A673 (cell line): ENCODE measurements at regions not wholly inside any gene's neighbourhood (a gene's known extent, or its start where the extent isn't known, plus 50 kb on each side); places are given as distances from the start of the nearest gene placed in this dataset.
A peak's percentile ranks its signal among the peaks of the same experiment; 100 is the strongest.
"Not testable (repeated sequence)": the region's sequence is repeated elsewhere in the genome, so short reads cannot be mapped to it uniquely, and the experiment has no call there.

Source experiments
- BruUV-seq: library from RNA; stranded (reverse); fragments of 400-500 nt; replicated peaks from 2 replicates; lab custom pipeline; 2021; lab: Mats Ljungman, UMichigan
- CTCF ChIA-PET: fragments of 300-600 bp; sonication (Branson Sonifier 250); formaldehyde crosslinking; loops from one replicate; lab custom pipeline; 2022; ENCODE audit warnings: antibody characterized with exemption; lab: Charles Lee
- POLR2A ChIA-PET: fragments of 300-600 bp; sonication (Branson Sonifier 250); formaldehyde crosslinking; loops from one replicate; lab custom pipeline; 2022; ENCODE audit warnings: antibody characterized with exemption; ENCODE audit not compliant: low non-redundant PET; lab: Charles Lee
- DNase-seq: peaks from one replicate; pipeline ENCODE4 v3.0.0-alpha.2; 2015; ENCODE audit warnings: low spot score
- H3K27ac ChIP-seq: fragments of 200-600 bp; sonication (generic); 2 replicates; pipeline ENCODE4 v1.5.1; 2016; ENCODE audit warnings: mixed run types, low read depth, mild to moderate bottlenecking, mixed read lengths, antibody characterized with exemption, low read length; ENCODE audit not compliant: poor library complexity, severe bottlenecking
- H3K27me3 ChIP-seq: fragments of 200-600 bp; sonication (generic); replicated peaks from 2 replicates; pipeline ENCODE4 v1.6.1; 2017; ENCODE audit warnings: mixed run types, low read depth, mild to moderate bottlenecking, mixed read lengths, antibody characterized with exemption, low read length; ENCODE audit not compliant: insufficient read depth, poor library complexity
- H3K36me3 ChIP-seq: fragments of 200-600 bp; sonication (generic); 2 replicates; pipeline ENCODE4 v1.6.1; 2016; ENCODE audit warnings: mixed run types, mild to moderate bottlenecking, mixed read lengths, antibody characterized with exemption, low read length; ENCODE audit not compliant: insufficient read depth, poor library complexity, severe bottlenecking
- H3K4me1 ChIP-seq: fragments of 200-600 bp; sonication (generic); 2 replicates; pipeline ENCODE4 v1.6.1; 2017; ENCODE audit warnings: mixed run types, mild to moderate bottlenecking, mixed read lengths, antibody characterized with exemption, low read length; ENCODE audit not compliant: insufficient read depth, poor library complexity, severe bottlenecking
- H3K4me3 ChIP-seq: fragments of 200-600 bp; sonication (generic); 2 replicates; pipeline ENCODE4 v1.5.1; 2016; ENCODE audit warnings: low read depth, mixed run types, mild to moderate bottlenecking, mixed read lengths, low read length; ENCODE audit not compliant: poor library complexity, severe bottlenecking
- H3K9me3 ChIP-seq: fragments of 200-600 bp; sonication (generic); 2 replicates; pipeline ENCODE4 v1.6.1; 2016; ENCODE audit warnings: mixed run types, low read depth, mild to moderate bottlenecking, mixed read lengths, antibody characterized with exemption, low read length; ENCODE audit not compliant: poor library complexity, severe bottlenecking
- CTCF ChIP-seq: fragments of 300-800, 200-600 bp; sonication (generic); conservative IDR thresholded peaks from 2 replicates; pipeline ENCODE4 v1.5.1; 2017; ENCODE audit warnings: low read depth, mild to moderate bottlenecking, antibody characterized with exemption, low read length, moderate library complexity, mixed read lengths
- EZH2 ChIP-seq: fragments of 200-600 bp; sonication (generic); IDR thresholded peaks from 2 replicates; pipeline ENCODE4 v1.6.1; 2017; ENCODE audit warnings: borderline replicate concordance, low read depth, mild to moderate bottlenecking, mixed read lengths, antibody characterized with exemption, low read length; ENCODE audit not compliant: poor library complexity, severe bottlenecking
- intact Hi-C: fragments of 100-400 bp; cut with micrococcal nuclease; formaldehyde crosslinking; loops from one replicate; pipeline ENCODE4 v1.10.0; 2022; ENCODE audit not compliant: unreplicated experiment

- POLR2A ChIA-PET: no interaction called here
- Histone ChIP-seq H3K27me3 (no peaks in the 10 kb centered on the region), H3K36me3 (no peaks in the 10 kb centered on the region), H3K4me1 (peaks cover 3% of the 10 kb centered on the region), H3K4me3 (no peak overlapping the region), H3K9me3 (no peaks in the 10 kb centered on the region), H3K27ac (no peak overlapping the region)
- no peak for DNase-seq
- CTCF ChIA-PET: no interaction called here
- intact Hi-C loops: no loop called here
- BruUV-seq: no TSS peak
- TF ChIP-seq CTCF (peak; percentile 44), EZH2 (no peak)
Observed at GRCh38 chr11:112345706-112346105, 85.0 kb upstream of the PLET1 start.

DNA sequence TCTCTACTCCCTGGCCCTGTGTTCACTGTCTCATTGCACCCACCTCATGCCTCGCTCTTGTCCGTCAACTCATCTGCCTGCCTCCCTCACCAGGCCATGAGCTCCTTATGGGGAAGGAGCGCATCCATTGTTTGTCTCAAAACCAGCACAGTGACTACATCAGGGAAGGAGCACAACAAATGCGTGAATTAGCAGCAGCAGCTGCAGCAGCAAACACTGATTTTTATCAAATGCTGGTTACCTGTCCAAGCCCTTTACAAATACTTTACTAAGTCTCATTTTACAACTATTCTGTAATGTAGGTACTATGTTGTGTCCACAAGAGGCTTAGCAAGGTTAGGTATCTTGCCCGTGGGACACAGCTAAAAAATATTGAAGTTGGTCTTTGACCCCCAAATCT, 85.9 kb upstream of the PLET1 start:
- H3K4me1 ChIP-seq: peaks cover 3% of the 10 kb centered on the region
- BruUV-seq: no TSS peak
- ChIA-PET CTCF (no interaction called here), POLR2A (no interaction called here)
- no peaks in the 10 kb centered on the region for H3K27me3 ChIP-seq
- TF ChIP-seq EZH2: no peak
- TF ChIP-seq CTCF: no peak
- intact Hi-C loops: no loop called here
- H3K4me3 ChIP-seq: no peak overlapping the region
- no peak overlapping the region for H3K27ac ChIP-seq
- no peaks in the 10 kb centered on the region for H3K36me3 ChIP-seq
- no peaks in the 10 kb centered on the region for H3K9me3 ChIP-seq
- DNase-seq: no peak

DNA sequence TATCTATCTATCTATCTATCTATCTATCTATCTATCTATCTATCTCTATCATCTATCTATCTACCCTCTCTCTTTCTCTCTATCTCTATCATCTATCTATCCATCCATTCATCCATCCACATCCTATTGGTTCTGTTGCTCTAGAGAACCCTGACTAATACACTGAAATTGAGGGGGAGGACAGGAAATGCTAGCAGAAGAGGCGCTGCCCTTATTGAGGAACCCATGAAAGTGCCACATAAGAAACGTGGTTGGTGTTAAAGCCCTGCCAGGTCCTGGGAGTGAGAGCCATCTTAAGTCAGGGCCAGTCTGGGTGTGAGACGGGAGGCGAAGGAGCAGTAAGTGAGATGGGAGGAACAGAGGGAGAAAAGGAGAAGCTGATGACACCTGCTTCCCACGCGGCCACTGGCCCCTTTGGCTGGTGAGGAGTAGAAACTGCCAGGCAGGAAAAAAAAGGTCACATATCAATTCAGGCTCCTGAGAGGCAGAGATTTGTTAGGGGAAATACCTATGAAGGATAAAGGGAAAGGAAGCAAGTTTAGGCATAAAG, 87.9 kb upstream of the PLET1 start:
- Histone ChIP-seq H3K4me1 (peaks cover 3% of the 10 kb centered on the region), H3K4me3 (no peak overlapping the region), H3K27ac (no peak overlapping the region), H3K27me3 (no peaks in the 10 kb centered on the region), H3K36me3 (no peaks in the 10 kb centered on the region), H3K9me3 (no peaks in the 10 kb centered on the region)
- CTCF ChIA-PET: no interaction called here
- BruUV-seq: no TSS peak
- no peak for TF ChIP-seq CTCF
- no peak for TF ChIP-seq EZH2
- DNase-seq: no peak
- POLR2A ChIA-PET: no interaction called here
- intact Hi-C loops: no loop called here

DNA sequence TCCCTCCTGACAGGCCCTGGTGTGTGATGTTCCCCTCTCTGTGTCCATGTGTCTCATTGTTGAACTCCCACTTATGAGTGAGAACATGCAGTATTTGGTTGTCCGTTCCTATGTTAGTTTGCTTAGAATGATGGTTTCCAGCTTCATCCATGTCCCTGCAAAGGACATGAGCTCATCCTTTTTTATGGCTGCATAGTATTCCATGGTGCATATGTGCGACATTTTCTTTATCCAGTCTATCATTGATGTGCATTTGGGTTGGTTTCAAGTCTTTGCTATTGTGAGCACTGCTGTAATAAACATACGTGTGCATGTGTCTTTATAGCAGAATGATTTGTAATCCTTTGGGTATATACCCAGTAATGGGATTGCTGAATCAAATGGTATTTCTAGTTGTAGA, 90.8 kb upstream of the PLET1 start:
- H3K9me3 ChIP-seq, DNase-seq, intact Hi-C loops, H3K27ac ChIP-seq, H3K4me3 ChIP-seq, H3K36me3 ChIP-seq, H3K4me1 ChIP-seq, BruUV-seq, POLR2A ChIA-PET, CTCF ChIA-PET, H3K27me3 ChIP-seq: not testable (repeated sequence)
